M059J (cell line): ENCODE measurements at regions not wholly inside any gene's neighbourhood (a gene's known extent, or its start where the extent isn't known, plus 50 kb on each side); places are given as distances from the start of the nearest gene placed in this dataset.

Experiments
- DNase-seq: peaks from one replicate; pipeline ENCODE4 v3.0.0-alpha.2; 2012; ENCODE audit warnings: low read depth

- DNase-seq: no peak
These were observed 115.8 kb upstream of the SIX3 start for GRCh38 chr2:44825702-44826101.

GRCh38 chr2:44826601-44827000 lies 114.9 kb upstream of the SIX3 start:
- DNase-seq: no peak

GRCh38 chr2:44829771-44830170 lies 111.7 kb upstream of the SIX3 start:
- DNase-seq: no peak

GRCh38 chr2:44833171-44834069 lies 108.1 kb upstream of the SIX3 start:
- DNase-seq: peak; percentile 72

- DNase-seq: no peak
These were observed 106.8 kb upstream of the SIX3 start for GRCh38 chr2:44834656-44835055.

- DNase-seq: peak; percentile 56
These were observed 105.3 kb upstream of the SIX3 start for GRCh38 chr2:44836174-44836573.

GRCh38 chr2:44836916-44837315 lies 104.6 kb upstream of the SIX3 start:
- no peak for DNase-seq

- no peak for DNase-seq
These were observed 103.2 kb upstream of the SIX3 start for GRCh38 chr2:44838116-44838790.

GRCh38 chr2:44839370-44839769 lies 102.1 kb upstream of the SIX3 start:
- no peak for DNase-seq

- no peak for DNase-seq
These were observed 101.6 kb upstream of the SIX3 start for GRCh38 chr2:44839771-44840502.

- no peak for DNase-seq
These were observed 101.0 kb upstream of the SIX3 start for GRCh38 chr2:44840503-44840850.

GRCh38 chr2:44843086-44843485 lies 98.4 kb upstream of the SIX3 start:
- no peak for DNase-seq

GRCh38 chr2:44843641-44844310 lies 97.7 kb upstream of the SIX3 start:
- no peak for DNase-seq

- DNase-seq: peak; percentile 32
These were observed 96.7 kb upstream of the SIX3 start for GRCh38 chr2:44844651-44845270.

- DNase-seq: no peak
These were observed 93.5 kb upstream of the SIX3 start for GRCh38 chr2:44848026-44848425.

GRCh38 chr2:44850016-44850415 lies 91.5 kb upstream of the SIX3 start:
- DNase-seq: no peak

- no peak for DNase-seq
These were observed 90.0 kb upstream of the SIX3 start for GRCh38 chr2:44851518-44851917.

GRCh38 chr2:44852594-44852993 lies 88.9 kb upstream of the SIX3 start:
- DNase-seq: no peak

GRCh38 chr2:44859337-44859736 lies 82.2 kb upstream of the SIX3 start:
- no peak for DNase-seq

- no peak for DNase-seq
These were observed 75.3 kb upstream of the SIX3 start for GRCh38 chr2:44866152-44866551.

- DNase-seq: no peak
These were observed 71.7 kb upstream of the SIX3 start for GRCh38 chr2:44869761-44870160.

- DNase-seq: no peak
These were observed 64.1 kb upstream of the SIX3 start for GRCh38 chr2:44877417-44877816.
